ENCODE measurements at regions not wholly inside any gene's neighbourhood (a gene's known extent, or its start where the extent isn't known, plus 50 kb on each side); places are given as distances from the start of the nearest gene placed in this dataset.

- Mint-ChIP-seq H3K36me3 (no peaks in the 10 kb centered on the region), H3K27ac (no peak overlapping the region), H3K9me3 (peaks cover 0 to 3% (median 0%) of the 10 kb centered on the region in 7 donors), H3K4me3 (no peak overlapping the region), H3K4me1 (no peaks in the 10 kb centered on the region), H3K27me3 (ENCODE audit: low read depth in 3 of 3) (peaks cover 0 to 1% (median 0%) of the 10 kb centered on the region in 3 donors)
- Histone ChIP-seq H3K4me1 (ENCODE audit: control insufficient read depth in 1 of 2, insufficient read depth in 2 of 2, low read length in 2 of 2) (no peaks in the 10 kb centered on the region), H3K27me3 (ENCODE audit: control insufficient read depth in 2 of 2, insufficient read depth in 2 of 2, low read length in 2 of 2) (no peaks in the 10 kb centered on the region), H3K36me3 (replicated peaks in 1 of 2; ENCODE audit: control insufficient read depth in 1 of 2, insufficient read depth in 2 of 2, low read length in 2 of 2) (no peaks in the 10 kb centered on the region), H4K20me1 (ENCODE audit: insufficient read depth, low read length) (no peaks in the 10 kb centered on the region), H3K4me3 (replicated peaks in 1 of 3; ENCODE audit: low read depth in 2 of 3, low read length in 3 of 3) (no peak overlapping the region), H3K9ac (ENCODE audit: insufficient read depth, low read length, poor library complexity, severe bottlenecking) (no peak overlapping the region), H3K27ac (ENCODE audit: low read depth in 1 of 2, low read length in 2 of 2) (no peak overlapping the region), H3K9me3 (replicated peaks in 1 of 2; ENCODE audit: control insufficient read depth in 1 of 2, insufficient read depth in 1 of 2, low read length in 2 of 2) (no peaks in the 10 kb centered on the region), H3K79me2 (ENCODE audit: insufficient read depth, low read length) (no peaks in the 10 kb centered on the region), H3K4me2 (replicated peaks; ENCODE audit: extremely low read depth, low read length, poor library complexity, severe bottlenecking) (no peak overlapping the region), H2AFZ (ENCODE audit: insufficient read depth, low read depth, low read length, poor library complexity, severe bottlenecking) (no peak overlapping the region)
- WGBS (ENCODE audit: insufficient coverage): 80% methylated on average over 1 of the region's 4 CpGs
- intact Hi-C loops (cut with micrococcal nuclease): no loop called here
- TF ChIP-seq, protein P1, sequence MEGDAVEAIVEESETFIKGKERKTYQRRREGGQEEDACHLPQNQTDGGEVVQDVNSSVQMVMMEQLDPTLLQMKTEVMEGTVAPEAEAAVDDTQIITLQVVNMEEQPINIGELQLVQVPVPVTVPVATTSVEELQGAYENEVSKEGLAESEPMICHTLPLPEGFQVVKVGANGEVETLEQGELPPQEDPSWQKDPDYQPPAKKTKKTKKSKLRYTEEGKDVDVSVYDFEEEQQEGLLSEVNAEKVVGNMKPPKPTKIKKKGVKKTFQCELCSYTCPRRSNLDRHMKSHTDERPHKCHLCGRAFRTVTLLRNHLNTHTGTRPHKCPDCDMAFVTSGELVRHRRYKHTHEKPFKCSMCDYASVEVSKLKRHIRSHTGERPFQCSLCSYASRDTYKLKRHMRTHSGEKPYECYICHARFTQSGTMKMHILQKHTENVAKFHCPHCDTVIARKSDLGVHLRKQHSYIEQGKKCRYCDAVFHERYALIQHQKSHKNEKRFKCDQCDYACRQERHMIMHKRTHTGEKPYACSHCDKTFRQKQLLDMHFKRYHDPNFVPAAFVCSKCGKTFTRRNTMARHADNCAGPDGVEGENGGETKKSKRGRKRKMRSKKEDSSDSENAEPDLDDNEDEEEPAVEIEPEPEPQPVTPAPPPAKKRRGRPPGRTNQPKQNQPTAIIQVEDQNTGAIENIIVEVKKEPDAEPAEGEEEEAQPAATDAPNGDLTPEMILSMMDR (IDR thresholded peaks at IDR 0.05): no peak
- DNase-seq: no peak
These were observed 190.9 kb downstream of the KLF12 start for GRCh38 chr13:73943137-73943964.

DNA sequence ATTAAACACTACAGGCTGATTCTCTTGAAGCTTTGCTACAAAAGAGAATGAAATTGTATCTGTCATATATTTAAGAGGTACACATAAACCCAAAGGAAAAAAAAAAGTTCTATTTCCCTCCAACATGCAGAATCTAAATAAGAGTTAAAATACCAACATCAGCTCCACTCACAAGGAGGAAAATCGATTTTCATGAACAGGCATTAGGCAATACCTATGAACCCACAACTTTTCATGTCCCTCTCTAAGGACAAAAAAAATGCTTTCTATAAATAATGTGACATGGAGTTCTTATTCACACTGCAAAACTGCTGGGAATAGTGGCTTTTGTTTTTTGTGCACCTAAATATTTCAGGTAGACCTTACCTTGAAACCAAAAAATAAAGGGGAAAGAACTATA is 192.5 kb downstream of the KLF12 start:
- Histone ChIP-seq H3K79me2 (ENCODE audit: insufficient read depth, low read length) (no peaks in the 10 kb centered on the region), H3K9ac (ENCODE audit: insufficient read depth, low read length, poor library complexity, severe bottlenecking) (no peak overlapping the region), H3K4me2 (replicated peaks; ENCODE audit: extremely low read depth, low read length, poor library complexity, severe bottlenecking) (no peak overlapping the region), H3K4me1 (ENCODE audit: control insufficient read depth in 1 of 2, insufficient read depth in 2 of 2, low read length in 2 of 2) (no peaks in the 10 kb centered on the region), H3K9me3 (replicated peaks in 1 of 2; ENCODE audit: control insufficient read depth in 1 of 2, insufficient read depth in 1 of 2, low read length in 2 of 2) (no peaks in the 10 kb centered on the region), H3K4me3 (replicated peaks in 1 of 3; ENCODE audit: low read depth in 2 of 3, low read length in 3 of 3) (no peak overlapping the region), H4K20me1 (ENCODE audit: insufficient read depth, low read length) (no peaks in the 10 kb centered on the region), H3K27ac (ENCODE audit: low read depth in 1 of 2, low read length in 2 of 2) (no peak overlapping the region), H3K27me3 (ENCODE audit: control insufficient read depth in 2 of 2, insufficient read depth in 2 of 2, low read length in 2 of 2) (no peaks in the 10 kb centered on the region), H3K36me3 (replicated peaks in 1 of 2; ENCODE audit: control insufficient read depth in 1 of 2, insufficient read depth in 2 of 2, low read length in 2 of 2) (no peaks in the 10 kb centered on the region), H2AFZ (ENCODE audit: insufficient read depth, low read depth, low read length, poor library complexity, severe bottlenecking) (no peak overlapping the region)
- Mint-ChIP-seq H3K4me3 (no peak overlapping the region), H3K4me1 (no peaks in the 10 kb centered on the region), H3K27ac (no peak overlapping the region), H3K27me3 (ENCODE audit: low read depth in 3 of 3) (peaks cover 0 to 1% (median 0%) of the 10 kb centered on the region in 3 donors), H3K9me3 (peaks cover 0 to 3% (median 0%) of the 10 kb centered on the region in 7 donors), H3K36me3 (no peaks in the 10 kb centered on the region)
- WGBS (ENCODE audit: insufficient coverage): no CpG with 5 or more reads among the region's 1 CpG
- no peak for DNase-seq
- intact Hi-C loops (cut with micrococcal nuclease): no loop called here
- TF ChIP-seq, protein P1 (IDR thresholded peaks at IDR 0.05): no peak

Data from CD14-positive monocyte (primary cell).